ENCODE measurements at regions not wholly inside any gene's neighbourhood (a gene's known extent, or its start where the extent isn't known, plus 50 kb on each side); places are given as distances from the start of the nearest gene placed in this dataset.

- H3K4me1 ChIP-seq: no peaks in the 10 kb centered on the region
- no peak overlapping the region for H3K4me3 ChIP-seq
- no peak overlapping the region for H3K27ac ChIP-seq
- DNase-seq: no peak
- no peaks in the 10 kb centered on the region for H3K9me3 ChIP-seq
- H3K36me3 ChIP-seq: no peaks in the 10 kb centered on the region
- intact Hi-C loops (cut with DNase I; ENCODE audit: low total_unique reads): no loop called here
- H3K27me3 ChIP-seq: no peaks in the 10 kb centered on the region
- TF ChIP-seq CTCF (IDR thresholded peaks at IDR 0.05): no peak
Measured at GRCh38 chr12:98352835-98353234, 162.6 kb upstream of the TMPO start.

GRCh38 chr12:98354520-98355035 lies 160.8 kb upstream of the TMPO start:
- Histone ChIP-seq H3K4me3 (no peak overlapping the region), H3K27ac (no peak overlapping the region), H3K36me3 (no peaks in the 10 kb centered on the region), H3K27me3 (no peaks in the 10 kb centered on the region), H3K4me1 (no peaks in the 10 kb centered on the region), H3K9me3 (no peaks in the 10 kb centered on the region)
- TF ChIP-seq CTCF (IDR thresholded peaks at IDR 0.05): no peak
- DNase-seq: no peak
- intact Hi-C loops (cut with DNase I; ENCODE audit: low total_unique reads): no loop called here

- H3K36me3 ChIP-seq: no peaks in the 10 kb centered on the region
- TF ChIP-seq CTCF (IDR thresholded peaks at IDR 0.05): no peak
- H3K4me1 ChIP-seq: no peaks in the 10 kb centered on the region
- no peaks in the 10 kb centered on the region for H3K9me3 ChIP-seq
- no peak overlapping the region for H3K27ac ChIP-seq
- no peaks in the 10 kb centered on the region for H3K27me3 ChIP-seq
- no peak overlapping the region for H3K4me3 ChIP-seq
- DNase-seq: no peak
- intact Hi-C loops (cut with DNase I; ENCODE audit: low total_unique reads): no loop called here
Measured at GRCh38 chr12:98355322-98355721, 160.1 kb upstream of the TMPO start.

GRCh38 chr12:98355933-98356332 lies 159.5 kb upstream of the TMPO start:
- Histone ChIP-seq H3K27ac (no peak overlapping the region), H3K36me3 (no peaks in the 10 kb centered on the region), H3K4me3 (no peak overlapping the region), H3K9me3 (no peaks in the 10 kb centered on the region), H3K4me1 (no peaks in the 10 kb centered on the region), H3K27me3 (no peaks in the 10 kb centered on the region)
- no peak for TF ChIP-seq CTCF (IDR thresholded peaks at IDR 0.05)
- no peak for DNase-seq
- intact Hi-C loops (cut with DNase I; ENCODE audit: low total_unique reads): no loop called here

- H3K27ac ChIP-seq: no peak overlapping the region
- DNase-seq: no peak
- H3K4me3 ChIP-seq: no peak overlapping the region
- no peaks in the 10 kb centered on the region for H3K36me3 ChIP-seq
- no peaks in the 10 kb centered on the region for H3K9me3 ChIP-seq
- H3K27me3 ChIP-seq: peaks cover 0 to 8% of the 10 kb centered on the region in 2 donors
- intact Hi-C loops (cut with DNase I; ENCODE audit: low total_unique reads): no loop called here
- H3K4me1 ChIP-seq: no peaks in the 10 kb centered on the region
- TF ChIP-seq CTCF (IDR thresholded peaks at IDR 0.05): no peak
Measured at GRCh38 chr12:98358144-98358543, 157.2 kb upstream of the TMPO start.

- Histone ChIP-seq H3K27me3 (peaks cover 0 to 8% of the 10 kb centered on the region in 2 donors), H3K9me3 (no peaks in the 10 kb centered on the region), H3K27ac (no peak overlapping the region), H3K4me3 (no peak overlapping the region), H3K4me1 (no peaks in the 10 kb centered on the region), H3K36me3 (no peaks in the 10 kb centered on the region)
- DNase-seq: no peak
- intact Hi-C loops (cut with DNase I; ENCODE audit: low total_unique reads): no loop called here
- TF ChIP-seq CTCF (IDR thresholded peaks at IDR 0.05): no peak
Measured at GRCh38 chr12:98359856-98360255, 155.5 kb upstream of the TMPO start.

Measured in tibial artery (tissue), 4 donors.